Omental fat pad (tissue), 3 donors: ENCODE measurements at regions not wholly inside any gene's neighbourhood (a gene's known extent, or its start where the extent isn't known, plus 50 kb on each side); places are given as distances from the start of the nearest gene placed in this dataset.
A peak's percentile ranks its signal among the peaks of the same experiment; 100 is the strongest.

ENCODE experiments used
- ATAC-seq: fragments of 150-250 bp; one replicate; pipeline ENCODE4 v1.9.1; 2016; ENCODE audit warnings: mild to moderate bottlenecking, moderate library complexity; ENCODE audit not compliant: low FRiP score
- DNase-seq: peaks from one replicate; pipeline ENCODE4 v3.0.0-alpha.2; 2019; ENCODE audit warnings: low spot score
- TF ChIP-seq, protein P1 (sequence below), 3 donors: fragments of 450-650 bp; IDR thresholded peaks; one replicate each; pipeline ENCODE4 v1.5.1; 2016 to 2017; ENCODE audit warnings: antibody characterized with exemption in 3 of 3, mild to moderate bottlenecking in 3 of 3, moderate library complexity in 2 of 3

DNA sequence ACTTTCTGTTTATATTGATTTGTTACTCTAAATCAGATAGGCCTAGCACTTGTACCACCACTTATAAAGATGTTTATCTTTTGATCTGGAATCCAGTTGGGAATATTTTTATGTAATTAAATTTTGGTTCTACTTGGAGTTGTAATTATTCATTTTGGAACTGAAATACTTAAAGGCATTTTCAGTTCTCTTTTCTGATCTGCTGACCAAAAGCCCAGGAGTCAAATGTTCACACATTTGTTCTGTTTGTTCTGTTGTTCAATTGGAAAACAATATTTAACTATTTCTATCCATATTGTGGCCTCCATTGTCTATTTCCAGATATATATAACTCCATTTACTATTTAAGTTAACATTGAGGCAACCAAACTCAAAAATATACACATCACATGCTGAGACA is 912.4 kb upstream of the EPHA6 start:
- DNase-seq (no peak), ATAC-seq (no peak)
- TF ChIP-seq, protein P1, sequence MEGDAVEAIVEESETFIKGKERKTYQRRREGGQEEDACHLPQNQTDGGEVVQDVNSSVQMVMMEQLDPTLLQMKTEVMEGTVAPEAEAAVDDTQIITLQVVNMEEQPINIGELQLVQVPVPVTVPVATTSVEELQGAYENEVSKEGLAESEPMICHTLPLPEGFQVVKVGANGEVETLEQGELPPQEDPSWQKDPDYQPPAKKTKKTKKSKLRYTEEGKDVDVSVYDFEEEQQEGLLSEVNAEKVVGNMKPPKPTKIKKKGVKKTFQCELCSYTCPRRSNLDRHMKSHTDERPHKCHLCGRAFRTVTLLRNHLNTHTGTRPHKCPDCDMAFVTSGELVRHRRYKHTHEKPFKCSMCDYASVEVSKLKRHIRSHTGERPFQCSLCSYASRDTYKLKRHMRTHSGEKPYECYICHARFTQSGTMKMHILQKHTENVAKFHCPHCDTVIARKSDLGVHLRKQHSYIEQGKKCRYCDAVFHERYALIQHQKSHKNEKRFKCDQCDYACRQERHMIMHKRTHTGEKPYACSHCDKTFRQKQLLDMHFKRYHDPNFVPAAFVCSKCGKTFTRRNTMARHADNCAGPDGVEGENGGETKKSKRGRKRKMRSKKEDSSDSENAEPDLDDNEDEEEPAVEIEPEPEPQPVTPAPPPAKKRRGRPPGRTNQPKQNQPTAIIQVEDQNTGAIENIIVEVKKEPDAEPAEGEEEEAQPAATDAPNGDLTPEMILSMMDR (IDR thresholded peaks at IDR 0.05), result no peak

DNA sequence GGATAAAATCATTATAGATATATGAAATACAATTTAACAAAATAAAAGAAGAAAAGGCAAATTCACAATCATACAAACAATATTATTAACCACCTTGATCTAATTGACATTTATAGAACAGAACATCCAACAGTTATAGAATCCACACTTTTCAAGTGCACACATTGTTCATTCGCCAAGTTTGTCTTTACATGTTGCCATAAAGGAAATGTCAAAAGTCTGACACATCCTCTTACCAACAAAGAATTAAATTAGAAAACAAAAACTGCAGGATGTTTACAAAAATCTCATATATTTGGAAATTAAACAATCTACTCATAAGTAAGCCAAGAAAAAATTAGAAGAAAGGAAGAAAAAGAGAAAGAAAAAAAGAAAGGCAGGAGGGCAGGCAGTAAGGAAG is 909.2 kb upstream of the EPHA6 start:
- TF ChIP-seq, protein P1 (IDR thresholded peaks at IDR 0.05), result no peak
- no peak for ATAC-seq

DNA sequence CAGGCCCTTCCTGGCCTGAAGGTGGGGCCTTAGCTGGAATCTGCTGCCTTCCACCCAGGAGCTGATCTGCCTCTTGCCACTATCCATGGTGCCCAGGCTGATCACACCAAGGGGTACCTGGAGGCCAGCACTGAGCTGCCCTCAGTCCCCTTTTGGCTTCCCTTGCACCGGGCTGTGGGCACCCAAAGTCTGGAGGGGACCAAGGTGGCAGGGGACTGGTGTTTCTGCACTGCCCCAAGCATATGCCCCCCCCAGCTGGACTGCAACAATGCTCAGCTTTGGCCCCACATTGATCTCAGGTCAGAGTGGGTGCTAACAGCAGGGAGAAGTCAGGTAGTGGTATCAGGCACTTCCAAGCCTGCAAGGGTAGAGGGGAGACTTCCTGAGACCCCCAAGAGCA is 902.6 kb upstream of the EPHA6 start:
- no peak for DNase-seq
- TF ChIP-seq, protein P1 (IDR thresholded peaks at IDR 0.05), result no peak
- ATAC-seq, result no peak

More for the DNA sequence above, 909.2 kb upstream of the EPHA6 start:
- no peak for DNase-seq

DNA sequence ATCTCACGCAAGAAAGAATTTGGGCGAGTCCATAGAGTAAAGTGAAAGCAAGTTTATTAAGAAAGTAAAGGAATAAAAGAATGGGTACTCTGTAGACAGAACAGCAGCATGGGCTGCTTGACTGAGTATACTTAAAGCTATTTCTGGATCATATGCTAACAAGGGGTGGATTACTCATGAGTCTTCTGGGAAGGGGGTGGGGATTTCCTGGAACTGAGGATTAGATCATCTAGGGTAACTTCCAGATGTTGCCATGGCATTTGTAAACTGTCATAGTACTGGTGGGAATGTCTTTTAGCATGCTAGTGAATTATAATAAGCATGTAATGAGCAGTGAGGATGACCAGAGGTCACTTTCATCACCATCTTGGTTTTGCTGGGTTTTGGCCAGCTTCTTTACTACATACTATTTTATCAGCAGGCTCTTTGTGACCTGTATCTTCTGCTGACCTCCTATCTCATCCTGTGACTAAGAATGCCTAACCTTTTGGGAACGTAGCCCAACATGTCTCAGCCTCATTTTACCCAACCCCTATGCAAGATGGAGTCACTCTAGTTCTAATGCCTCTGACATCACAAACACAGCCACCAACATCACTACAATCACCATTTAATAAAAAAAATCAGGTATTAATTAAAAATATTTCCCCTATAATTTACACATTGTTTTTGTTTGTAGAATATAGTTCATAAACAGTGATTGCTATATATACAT is 890.7 kb upstream of the EPHA6 start:
- DNase-seq (peak; percentile 28), ATAC-seq (peak; percentile 88)
- TF ChIP-seq, protein P1 (IDR thresholded peaks at IDR 0.05), result no peak

DNA sequence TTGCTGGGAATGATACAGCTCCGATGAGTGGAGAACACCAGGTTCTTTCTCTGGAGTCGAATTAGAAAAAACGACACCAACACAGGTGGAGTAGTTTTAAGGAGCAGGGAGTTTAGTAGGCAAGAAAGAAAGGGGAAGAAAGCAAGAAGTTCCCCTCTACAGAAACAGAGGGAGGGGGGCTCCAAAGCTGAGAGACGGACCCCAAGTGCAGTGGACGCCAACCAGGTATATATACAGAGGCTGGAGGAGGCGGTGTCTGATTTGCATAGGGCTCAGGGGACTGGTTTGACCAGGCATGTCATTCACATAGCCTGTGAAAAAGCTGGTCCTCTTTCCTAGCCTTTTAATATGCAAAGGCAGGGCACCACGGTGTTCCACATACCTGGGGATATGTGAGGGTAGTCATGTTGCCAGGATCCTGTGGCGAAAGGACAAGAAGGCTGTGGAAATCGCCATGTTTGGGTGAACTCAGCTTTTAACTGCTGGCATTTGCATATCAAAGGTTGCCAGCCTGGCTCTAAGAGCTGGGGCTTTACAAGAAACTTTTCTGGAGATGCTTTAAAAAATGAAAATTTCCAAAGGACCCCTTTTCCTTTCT is 887.4 kb upstream of the EPHA6 start:
- DNase-seq, result no peak
- ATAC-seq, result no peak
- TF ChIP-seq, protein P1 (IDR thresholded peaks at IDR 0.05), result no peak

DNA sequence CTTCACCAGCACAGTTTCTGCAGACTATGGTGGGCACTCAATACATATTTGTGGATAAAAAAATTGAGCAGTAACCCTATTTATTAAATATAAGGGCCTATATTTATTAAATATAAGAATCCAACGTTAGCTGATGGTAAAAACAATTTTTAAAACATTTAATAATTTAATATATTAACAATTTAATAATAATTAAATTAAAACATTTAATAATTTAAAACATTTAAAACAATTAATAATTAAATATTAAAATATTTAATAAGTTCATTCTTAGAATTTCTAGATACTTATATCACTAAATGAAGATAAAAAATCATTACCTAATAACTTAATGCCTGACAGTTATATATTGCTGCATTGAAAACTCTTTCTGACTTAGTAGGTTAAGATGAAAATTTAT is 880.2 kb upstream of the EPHA6 start:
- DNase-seq, result no peak
- no peak for ATAC-seq
- TF ChIP-seq, protein P1 (IDR thresholded peaks at IDR 0.05), result no peak

DNA sequence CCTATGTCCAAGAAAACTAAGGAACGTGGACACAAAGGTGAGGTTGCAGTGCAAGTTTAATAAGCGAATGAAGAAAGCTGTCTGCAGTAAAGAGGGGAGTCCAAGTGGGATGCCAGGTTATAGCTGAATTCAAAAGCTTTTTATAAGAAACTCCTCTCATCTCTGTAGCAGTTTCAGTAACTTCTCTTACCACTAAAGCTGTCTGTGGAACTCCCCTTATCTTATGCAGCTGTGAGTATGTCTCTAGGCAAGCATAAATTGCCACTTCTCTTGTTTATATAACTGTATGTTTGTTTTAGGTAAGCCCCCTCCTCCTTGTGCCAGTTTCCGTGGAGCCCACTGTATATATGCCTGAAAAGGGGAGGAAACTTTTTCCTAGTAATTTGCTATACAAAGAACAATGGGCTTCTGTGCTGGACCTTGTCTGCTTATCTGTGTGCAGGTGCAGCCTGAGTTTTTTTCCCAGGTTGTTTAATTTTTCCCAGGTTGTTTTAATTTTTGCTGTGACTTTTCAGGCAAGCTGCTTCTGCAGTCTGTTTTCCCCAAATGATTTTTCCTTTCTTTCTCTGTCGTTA is 875.1 kb upstream of the EPHA6 start:
- no peak for DNase-seq
- TF ChIP-seq, protein P1 (IDR thresholded peaks at IDR 0.05), result no peak
- no peak for ATAC-seq
